Erythroblast (primary cell): ENCODE measurements at regions not wholly inside any gene's neighbourhood (a gene's known extent, or its start where the extent isn't known, plus 50 kb on each side); places are given as distances from the start of the nearest gene placed in this dataset.

Experiments used
- GATA1 ChIP-seq: IDR thresholded peaks from 2 replicates; pipeline ENCODE4 v1.6.1; 2011; ENCODE audit warnings: low read depth, mild to moderate bottlenecking, control low read depth, low read length, moderate library complexity
- POLR2A ChIP-seq: IDR thresholded peaks from 2 replicates; pipeline ENCODE4 v1.6.1; 2011; ENCODE audit warnings: mild to moderate bottlenecking, low read length

DNA sequence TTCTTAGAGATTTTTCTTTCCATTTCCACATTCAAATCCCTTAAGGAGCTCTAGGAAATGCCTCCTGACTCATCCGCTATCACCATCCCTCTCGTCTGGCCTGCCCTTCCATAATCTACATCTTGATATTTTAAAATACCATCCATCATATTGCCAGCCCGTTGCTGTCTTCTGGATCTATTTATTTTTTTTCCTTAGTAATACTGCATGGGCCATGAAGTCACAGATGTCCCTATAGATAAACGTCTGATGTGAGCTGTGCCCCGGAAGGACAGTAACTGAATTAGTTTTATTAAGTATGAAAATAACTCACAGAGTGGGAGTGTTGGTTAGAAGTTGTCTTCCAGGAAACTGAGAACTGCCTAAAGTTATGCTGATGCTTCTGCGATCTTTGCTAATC is 76.2 kb downstream of the KLF6 start:
- TF ChIP-seq POLR2A = no peak
- no peak for TF ChIP-seq GATA1
